ENCODE measurements at regions not wholly inside any gene's neighbourhood (a gene's known extent, or its start where the extent isn't known, plus 50 kb on each side); places are given as distances from the start of the nearest gene placed in this dataset.

GRCh38 chr2:65662654-65663432, 230.4 kb upstream of the SPRED2 start:
- DNase-seq, result no peak

- no peak for DNase-seq
These were observed 229.7 kb upstream of the SPRED2 start for GRCh38 chr2:65661980-65662653.

GRCh38 chr2:65660340-65660739, 227.9 kb upstream of the SPRED2 start:
- DNase-seq, result no peak

- DNase-seq, result no peak
These were observed 226.5 kb upstream of the SPRED2 start for GRCh38 chr2:65658881-65659280.

- no peak for DNase-seq
These were observed 225.9 kb upstream of the SPRED2 start for GRCh38 chr2:65658266-65658665.

GRCh38 chr2:65656160-65656718, 223.8 kb upstream of the SPRED2 start:
- no peak for DNase-seq

GRCh38 chr2:65655000-65655399, 222.6 kb upstream of the SPRED2 start:
- DNase-seq, result no peak

- DNase-seq, result no peak
These were observed 222.1 kb upstream of the SPRED2 start for GRCh38 chr2:65654496-65654895.

GRCh38 chr2:65652066-65652465, 219.7 kb upstream of the SPRED2 start:
- no peak for DNase-seq

GRCh38 chr2:65649811-65650589, 217.6 kb upstream of the SPRED2 start:
- DNase-seq, result no peak

- no peak for DNase-seq
These were observed 214.9 kb upstream of the SPRED2 start for GRCh38 chr2:65647249-65647842.

GRCh38 chr2:65640793-65641103, 208.3 kb upstream of the SPRED2 start:
- DNase-seq, result no peak

GRCh38 chr2:65639156-65639864, 206.9 kb upstream of the SPRED2 start:
- DNase-seq, result no peak

GRCh38 chr2:65638443-65638842, 206.0 kb upstream of the SPRED2 start:
- no peak for DNase-seq

- no peak for DNase-seq
These were observed 204.5 kb upstream of the SPRED2 start for GRCh38 chr2:65636813-65637483.

- DNase-seq, result no peak
These were observed 203.6 kb upstream of the SPRED2 start for GRCh38 chr2:65636024-65636423.

- no peak for DNase-seq
These were observed 201.9 kb upstream of the SPRED2 start for GRCh38 chr2:65634304-65634703.

- DNase-seq, result no peak
These were observed 198.2 kb upstream of the SPRED2 start for GRCh38 chr2:65630643-65631042.

- DNase-seq, result no peak
These were observed 195.8 kb upstream of the SPRED2 start for GRCh38 chr2:65628156-65628555.

- DNase-seq, result no peak
These were observed 194.4 kb upstream of the SPRED2 start for GRCh38 chr2:65626831-65627230.

GRCh38 chr2:65625982-65626381, 193.6 kb upstream of the SPRED2 start:
- DNase-seq, result no peak

- DNase-seq, result no peak
These were observed 190.6 kb upstream of the SPRED2 start for GRCh38 chr2:65622951-65623535.
